HepG2 (cell line): ENCODE measurements at regions not wholly inside any gene's neighbourhood (a gene's known extent, or its start where the extent isn't known, plus 50 kb on each side); places are given as distances from the start of the nearest gene placed in this dataset.

Experiments used
- DNMT3B ChIP-seq: conservative IDR thresholded peaks from 2 replicates; pipeline ENCODE4 v1.6.1; 2016; ENCODE audit warnings: missing biosample characterization, control low read depth
- EZH2 ChIP-seq: conservative IDR thresholded peaks from 2 replicates; pipeline ENCODE4 v1.6.1; 2012; ENCODE audit warnings: mild to moderate bottlenecking, low read depth, low read length, moderate library complexity
- PAF1 ChIP-seq: IDR thresholded peaks from 2 replicates; pipeline ENCODE4 v1.6.1; 2016; ENCODE audit warnings: missing genetic modification reagents, missing compliant biosample characterization
- POLR2A ChIP-seq, 2 experiments: IDR thresholded peaks; 2 replicates each; pipeline ENCODE4 v1.6.1; 2011; ENCODE audit warnings: low read depth in 2 of 2, low read length in 2 of 2, mild to moderate bottlenecking in 1 of 2, moderate library complexity in 1 of 2; ENCODE audit not compliant: insufficient read depth in 1 of 2
- RFX1 ChIP-seq: fragments of 450-650 bp; IDR thresholded peaks from 2 replicates; pipeline ENCODE4 v1.6.1; 2017
- TAF1 ChIP-seq: sonication (generic); formaldehyde crosslinking; IDR thresholded peaks from 2 replicates; pipeline ENCODE4 v1.4.0; 2020; ENCODE audit warnings: missing genetic modification reagents
- TF ChIP-seq, protein P1 (sequence below): sonication (generic); formaldehyde crosslinking; IDR thresholded peaks from 2 replicates; pipeline ENCODE4 v1.4.0; 2020; ENCODE audit warnings: missing genetic modification reagents
- TF ChIP-seq, protein P2 (sequence below): sonication (generic); formaldehyde crosslinking; IDR thresholded peaks from 2 replicates; pipeline ENCODE4 v1.5.0; 2020; ENCODE audit warnings: mild to moderate bottlenecking, missing genetic modification reagents, moderate library complexity
- TF ChIP-seq, protein P3 (sequence below), 2 experiments: sonication (generic) in 1 of 2; formaldehyde crosslinking in 1 of 2; IDR thresholded peaks; 2 replicates each; pipeline versions ENCODE4 v1.5.1 to v1.6.1; 2011 to 2020; ENCODE audit warnings: borderline replicate concordance in 1 of 2, low read depth in 1 of 2, low read length in 1 of 2, mild to moderate bottlenecking in 1 of 2, missing genetic modification reagents in 1 of 2, moderate library complexity in 1 of 2
- TF ChIP-seq, protein P4 (sequence below): sonication (generic); formaldehyde crosslinking; IDR thresholded peaks from 2 replicates; pipeline ENCODE4 v1.4.0; 2020; ENCODE audit warnings: missing genetic modification reagents, low read depth, mild to moderate bottlenecking, borderline replicate concordance
- TF ChIP-seq, protein P5 (sequence below): sonication (generic); formaldehyde crosslinking; IDR thresholded peaks from 2 replicates; pipeline ENCODE4 v1.4.0; 2020; ENCODE audit warnings: missing genetic modification reagents

DNA sequence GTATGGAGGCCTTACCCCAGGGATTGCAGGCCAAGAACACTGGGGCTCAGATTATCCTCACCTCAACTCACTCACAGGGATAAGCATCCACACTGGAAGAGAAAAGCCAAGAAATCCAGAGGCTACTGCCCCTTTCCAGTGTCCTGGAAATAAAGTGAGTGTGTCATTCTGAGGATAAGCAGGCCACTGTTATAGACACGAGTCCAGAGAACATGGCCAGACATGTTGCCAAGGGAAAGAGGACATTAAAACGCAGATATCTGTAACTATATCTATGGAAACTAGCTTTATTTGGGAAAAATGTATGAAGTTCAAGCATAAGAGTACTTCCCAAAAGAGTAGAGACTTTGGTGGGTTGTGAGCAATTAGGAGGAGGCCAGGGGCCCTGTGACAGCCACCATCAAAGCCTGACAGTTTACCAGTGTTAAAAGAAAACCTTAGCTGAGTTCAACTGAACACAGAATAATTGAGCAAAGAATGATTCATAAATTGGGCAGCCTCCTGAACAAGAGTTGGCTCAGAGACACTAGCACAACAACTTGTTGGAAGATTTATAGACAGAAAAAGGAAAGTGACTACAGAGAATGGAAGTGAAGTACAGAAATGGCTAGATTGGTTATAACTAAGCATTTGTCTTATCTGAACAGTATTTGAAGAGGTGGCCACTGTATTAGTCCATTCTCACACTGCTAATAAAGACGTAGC, 1222.2 kb downstream of the STIM2 start:
- TF ChIP-seq, protein P1, sequence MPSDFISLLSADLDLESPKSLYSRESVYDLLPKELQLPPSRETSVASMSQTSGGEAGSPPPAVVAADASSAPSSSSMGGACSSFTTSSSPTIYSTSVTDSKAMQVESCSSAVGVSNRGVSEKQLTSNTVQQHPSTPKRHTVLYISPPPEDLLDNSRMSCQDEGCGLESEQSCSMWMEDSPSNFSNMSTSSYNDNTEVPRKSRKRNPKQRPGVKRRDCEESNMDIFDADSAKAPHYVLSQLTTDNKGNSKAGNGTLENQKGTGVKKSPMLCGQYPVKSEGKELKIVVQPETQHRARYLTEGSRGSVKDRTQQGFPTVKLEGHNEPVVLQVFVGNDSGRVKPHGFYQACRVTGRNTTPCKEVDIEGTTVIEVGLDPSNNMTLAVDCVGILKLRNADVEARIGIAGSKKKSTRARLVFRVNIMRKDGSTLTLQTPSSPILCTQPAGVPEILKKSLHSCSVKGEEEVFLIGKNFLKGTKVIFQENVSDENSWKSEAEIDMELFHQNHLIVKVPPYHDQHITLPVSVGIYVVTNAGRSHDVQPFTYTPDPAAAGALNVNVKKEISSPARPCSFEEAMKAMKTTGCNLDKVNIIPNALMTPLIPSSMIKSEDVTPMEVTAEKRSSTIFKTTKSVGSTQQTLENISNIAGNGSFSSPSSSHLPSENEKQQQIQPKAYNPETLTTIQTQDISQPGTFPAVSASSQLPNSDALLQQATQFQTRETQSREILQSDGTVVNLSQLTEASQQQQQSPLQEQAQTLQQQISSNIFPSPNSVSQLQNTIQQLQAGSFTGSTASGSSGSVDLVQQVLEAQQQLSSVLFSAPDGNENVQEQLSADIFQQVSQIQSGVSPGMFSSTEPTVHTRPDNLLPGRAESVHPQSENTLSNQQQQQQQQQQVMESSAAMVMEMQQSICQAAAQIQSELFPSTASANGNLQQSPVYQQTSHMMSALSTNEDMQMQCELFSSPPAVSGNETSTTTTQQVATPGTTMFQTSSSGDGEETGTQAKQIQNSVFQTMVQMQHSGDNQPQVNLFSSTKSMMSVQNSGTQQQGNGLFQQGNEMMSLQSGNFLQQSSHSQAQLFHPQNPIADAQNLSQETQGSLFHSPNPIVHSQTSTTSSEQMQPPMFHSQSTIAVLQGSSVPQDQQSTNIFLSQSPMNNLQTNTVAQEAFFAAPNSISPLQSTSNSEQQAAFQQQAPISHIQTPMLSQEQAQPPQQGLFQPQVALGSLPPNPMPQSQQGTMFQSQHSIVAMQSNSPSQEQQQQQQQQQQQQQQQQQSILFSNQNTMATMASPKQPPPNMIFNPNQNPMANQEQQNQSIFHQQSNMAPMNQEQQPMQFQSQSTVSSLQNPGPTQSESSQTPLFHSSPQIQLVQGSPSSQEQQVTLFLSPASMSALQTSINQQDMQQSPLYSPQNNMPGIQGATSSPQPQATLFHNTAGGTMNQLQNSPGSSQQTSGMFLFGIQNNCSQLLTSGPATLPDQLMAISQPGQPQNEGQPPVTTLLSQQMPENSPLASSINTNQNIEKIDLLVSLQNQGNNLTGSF (CRISPR knock-in tag) = no peak
- TF ChIP-seq TAF1 (CRISPR knock-in tag) (no peak), POLR2A (IDR thresholded peaks at IDR 0.05; ENCODE audit: insufficient read depth in 1 of 2, low read depth in 2 of 2, low read length in 2 of 2) (no peak), PAF1 (CRISPR knock-in tag) (no peak), DNMT3B (CRISPR knock-in tag) (no peak), RFX1 (no peak), EZH2 (no peak)
- TF ChIP-seq, protein P2, sequence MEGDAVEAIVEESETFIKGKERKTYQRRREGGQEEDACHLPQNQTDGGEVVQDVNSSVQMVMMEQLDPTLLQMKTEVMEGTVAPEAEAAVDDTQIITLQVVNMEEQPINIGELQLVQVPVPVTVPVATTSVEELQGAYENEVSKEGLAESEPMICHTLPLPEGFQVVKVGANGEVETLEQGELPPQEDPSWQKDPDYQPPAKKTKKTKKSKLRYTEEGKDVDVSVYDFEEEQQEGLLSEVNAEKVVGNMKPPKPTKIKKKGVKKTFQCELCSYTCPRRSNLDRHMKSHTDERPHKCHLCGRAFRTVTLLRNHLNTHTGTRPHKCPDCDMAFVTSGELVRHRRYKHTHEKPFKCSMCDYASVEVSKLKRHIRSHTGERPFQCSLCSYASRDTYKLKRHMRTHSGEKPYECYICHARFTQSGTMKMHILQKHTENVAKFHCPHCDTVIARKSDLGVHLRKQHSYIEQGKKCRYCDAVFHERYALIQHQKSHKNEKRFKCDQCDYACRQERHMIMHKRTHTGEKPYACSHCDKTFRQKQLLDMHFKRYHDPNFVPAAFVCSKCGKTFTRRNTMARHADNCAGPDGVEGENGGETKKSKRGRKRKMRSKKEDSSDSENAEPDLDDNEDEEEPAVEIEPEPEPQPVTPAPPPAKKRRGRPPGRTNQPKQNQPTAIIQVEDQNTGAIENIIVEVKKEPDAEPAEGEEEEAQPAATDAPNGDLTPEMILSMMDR (CRISPR knock-in tag) = no peak
- TF ChIP-seq, protein P3, sequence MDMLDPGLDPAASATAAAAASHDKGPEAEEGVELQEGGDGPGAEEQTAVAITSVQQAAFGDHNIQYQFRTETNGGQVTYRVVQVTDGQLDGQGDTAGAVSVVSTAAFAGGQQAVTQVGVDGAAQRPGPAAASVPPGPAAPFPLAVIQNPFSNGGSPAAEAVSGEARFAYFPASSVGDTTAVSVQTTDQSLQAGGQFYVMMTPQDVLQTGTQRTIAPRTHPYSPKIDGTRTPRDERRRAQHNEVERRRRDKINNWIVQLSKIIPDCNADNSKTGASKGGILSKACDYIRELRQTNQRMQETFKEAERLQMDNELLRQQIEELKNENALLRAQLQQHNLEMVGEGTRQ (IDR thresholded peaks at IDR 0.05; ENCODE audit: low read depth, low read length) = no peak
- TF ChIP-seq, protein P3 (CRISPR knock-in tag; IDR thresholded peaks at IDR 0.05; ENCODE audit: borderline replicate concordance) = no peak
- TF ChIP-seq, protein P4, sequence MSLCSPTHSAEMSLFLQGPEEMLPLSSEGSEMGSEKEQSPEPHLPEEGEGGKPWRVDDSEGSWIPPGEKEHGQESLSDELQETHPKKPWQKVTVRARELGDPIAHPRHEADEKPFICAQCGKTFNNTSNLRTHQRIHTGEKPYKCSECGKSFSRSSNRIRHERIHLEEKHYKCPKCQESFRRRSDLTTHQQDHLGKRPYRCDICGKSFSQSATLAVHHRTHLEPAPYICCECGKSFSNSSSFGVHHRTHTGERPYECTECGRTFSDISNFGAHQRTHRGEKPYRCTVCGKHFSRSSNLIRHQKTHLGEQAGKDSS (CRISPR knock-in tag) = no peak
- TF ChIP-seq, protein P5, sequence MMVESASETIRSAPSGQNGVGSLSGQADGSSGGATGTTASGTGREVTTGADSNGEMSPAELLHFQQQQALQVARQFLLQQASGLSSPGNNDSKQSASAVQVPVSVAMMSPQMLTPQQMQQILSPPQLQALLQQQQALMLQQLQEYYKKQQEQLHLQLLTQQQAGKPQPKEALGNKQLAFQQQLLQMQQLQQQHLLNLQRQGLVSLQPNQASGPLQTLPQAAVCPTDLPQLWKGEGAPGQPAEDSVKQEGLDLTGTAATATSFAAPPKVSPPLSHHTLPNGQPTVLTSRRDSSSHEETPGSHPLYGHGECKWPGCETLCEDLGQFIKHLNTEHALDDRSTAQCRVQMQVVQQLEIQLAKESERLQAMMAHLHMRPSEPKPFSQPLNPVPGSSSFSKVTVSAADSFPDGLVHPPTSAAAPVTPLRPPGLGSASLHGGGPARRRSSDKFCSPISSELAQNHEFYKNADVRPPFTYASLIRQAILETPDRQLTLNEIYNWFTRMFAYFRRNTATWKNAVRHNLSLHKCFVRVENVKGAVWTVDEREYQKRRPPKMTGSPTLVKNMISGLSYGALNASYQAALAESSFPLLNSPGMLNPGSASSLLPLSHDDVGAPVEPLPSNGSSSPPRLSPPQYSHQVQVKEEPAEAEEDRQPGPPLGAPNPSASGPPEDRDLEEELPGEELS (CRISPR knock-in tag) = no peak
